ENCODE measurements at regions not wholly inside any gene's neighbourhood (a gene's known extent, or its start where the extent isn't known, plus 50 kb on each side); places are given as distances from the start of the nearest gene placed in this dataset.

DNA sequence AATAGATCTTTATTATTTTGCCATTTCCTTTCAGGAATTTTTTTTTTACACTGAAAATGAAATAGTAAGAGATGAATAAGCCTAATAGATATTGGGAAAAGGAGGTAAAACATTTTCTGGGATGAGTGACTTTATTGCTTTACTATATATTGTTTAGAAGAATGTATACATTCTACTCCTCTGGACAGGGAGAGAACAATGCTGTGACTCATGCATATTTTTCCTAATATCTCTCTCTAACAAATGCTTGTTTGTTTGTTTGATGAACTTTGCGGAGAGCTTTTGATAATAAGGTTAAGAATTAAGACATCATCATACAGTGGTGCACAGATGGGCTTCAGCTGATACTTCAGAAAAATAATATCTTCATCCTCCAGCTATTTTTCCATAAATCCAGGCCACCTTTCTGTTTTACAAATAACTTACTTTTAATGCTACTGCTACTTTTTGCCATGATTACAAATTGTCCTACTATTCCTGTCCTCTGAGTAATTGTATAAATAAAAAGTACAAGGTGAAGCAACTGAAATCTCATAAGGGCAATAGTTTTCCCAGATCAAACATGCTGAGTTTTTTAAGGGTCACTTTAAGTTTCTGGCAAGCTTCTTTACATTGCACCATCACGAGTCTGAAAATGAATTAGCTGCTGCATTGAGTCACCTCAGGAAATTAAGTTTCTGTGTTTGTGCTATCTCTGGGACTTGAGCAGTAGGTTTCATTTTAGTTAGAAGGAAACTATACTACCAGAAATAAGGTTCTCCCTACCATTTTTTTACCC lies 207.3 kb upstream of the POT1 start (continued):
- no peak for TF ChIP-seq ZNF462 (CRISPR knock-in tag; IDR thresholded peaks at IDR 0.05)
- no peak for TF ChIP-seq POLR2AphosphoS5 (IDR thresholded peaks at IDR 0.05; ENCODE audit: low read depth)
- no peak for TF ChIP-seq REST (IDR thresholded peaks at IDR 0.05; ENCODE audit: unreplicated experiment)
- no peak for TF ChIP-seq NANOG (IDR thresholded peaks at IDR 0.05; ENCODE audit: borderline replicate concordance)
- no peak for TF ChIP-seq JUNB (IDR thresholded peaks at IDR 0.05; ENCODE audit: unreplicated experiment)
- no peak for TF ChIP-seq CREB1 (CRISPR knock-in tag; IDR thresholded peaks at IDR 0.05; ENCODE audit: low read depth)
- no peak for TF ChIP-seq EZH2phosphoT487 (IDR thresholded peaks at IDR 0.05; ENCODE audit: unreplicated experiment)

All from GM23338 (cell line).